NCI-H1436 (cell line): ENCODE measurements at regions not wholly inside any gene's neighbourhood (a gene's known extent, or its start where the extent isn't known, plus 50 kb on each side); places are given as distances from the start of the nearest gene placed in this dataset.
"Not testable (repeated sequence)": the region's sequence is repeated elsewhere in the genome, so short reads cannot be mapped to it uniquely, and the experiment has no call there.

ENCODE experiments used
- DNase-seq: peaks from one replicate; lab custom pipeline; 2025; lab: John Stamatoyannopoulos, UW

DNA sequence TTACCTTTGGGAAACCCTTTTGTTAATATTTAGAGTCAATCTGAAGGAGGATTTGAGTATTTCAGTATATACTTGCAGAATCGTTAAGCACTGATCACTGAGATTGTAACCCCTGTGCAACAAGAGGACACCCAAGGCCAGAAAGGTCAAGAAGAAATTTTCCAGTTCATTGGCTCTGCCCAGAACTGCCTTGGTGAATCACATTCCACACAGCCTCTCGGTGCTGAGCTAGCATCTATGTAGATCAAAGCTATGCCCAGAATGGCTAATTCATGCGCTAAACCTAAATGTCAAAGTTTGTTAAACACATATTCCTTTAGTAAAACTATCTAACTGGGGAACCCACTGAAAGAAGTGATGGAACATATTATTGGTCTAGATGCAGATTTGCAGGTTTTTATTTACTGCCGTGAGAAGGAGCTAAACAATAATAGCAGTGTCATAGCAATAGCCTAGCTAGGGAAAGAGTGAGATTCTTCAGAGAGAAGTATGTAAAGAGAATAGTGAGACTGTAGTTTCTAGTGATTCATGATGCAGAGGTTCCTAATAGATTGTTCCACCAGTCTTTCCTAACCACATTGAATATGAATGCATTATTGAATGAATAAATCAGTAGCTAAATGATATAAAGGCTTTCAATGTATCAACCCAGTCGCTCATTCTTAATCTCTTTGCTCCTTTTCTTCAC, 423.2 kb upstream of the CRIM1 start:
- DNase-seq: no peak

DNA sequence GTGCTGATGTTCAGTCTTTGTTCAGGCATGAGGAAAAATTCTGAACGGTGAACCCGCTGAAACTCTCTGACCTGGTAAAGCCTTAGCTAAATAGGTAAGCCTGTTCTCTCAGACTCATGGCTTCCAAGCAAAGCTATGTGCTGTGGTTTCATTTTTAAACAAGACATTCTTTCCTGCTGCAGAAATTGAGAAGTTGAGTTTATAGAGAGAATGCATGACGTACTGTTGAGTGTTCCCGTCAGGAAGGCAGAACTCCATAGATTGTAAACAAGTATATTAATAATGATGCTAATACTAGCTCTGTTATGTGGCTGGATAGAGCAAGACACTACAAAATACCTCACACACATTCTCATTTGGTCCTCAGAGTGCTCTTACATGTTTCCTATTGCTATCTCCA, 424.0 kb upstream of the CRIM1 start:
- no peak for DNase-seq

DNA sequence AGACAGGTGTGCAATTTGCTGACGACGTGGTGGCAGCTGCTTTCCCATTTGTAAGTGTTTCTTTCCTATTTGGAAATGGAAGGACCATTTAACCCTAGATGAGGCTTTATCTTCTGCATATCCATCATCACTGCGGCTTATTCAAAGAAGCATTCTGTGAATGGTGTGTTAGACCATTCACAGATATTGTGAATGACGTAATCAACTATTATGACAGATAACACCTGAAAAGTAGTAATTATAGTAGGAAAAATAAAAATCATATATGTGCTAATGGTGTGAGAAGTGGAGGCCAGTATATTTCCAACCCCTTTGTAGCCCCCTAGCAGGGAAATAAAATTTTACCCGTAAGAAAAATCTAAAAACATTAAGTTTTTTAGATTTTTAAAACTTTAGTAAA, 424.5 kb upstream of the CRIM1 start:
- no peak for DNase-seq

DNA sequence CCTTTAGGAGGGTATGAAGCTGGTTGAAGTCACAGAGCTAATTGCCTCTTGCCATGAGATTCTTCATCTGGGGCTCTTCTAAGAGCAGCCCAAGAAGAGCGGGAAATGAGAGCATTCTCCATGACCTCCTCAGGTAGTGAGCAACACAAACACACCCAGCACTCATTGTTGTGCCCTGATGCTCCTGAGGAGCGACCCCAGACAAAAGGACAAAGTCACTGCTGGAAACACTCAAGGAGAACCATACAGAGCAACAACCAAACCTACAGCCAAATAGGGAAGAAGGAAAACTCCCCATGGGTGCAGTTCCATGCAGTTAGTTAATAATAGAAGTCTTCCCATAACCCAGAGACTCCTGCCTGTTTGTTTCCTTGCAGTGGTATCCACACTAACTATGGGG, 426.0 kb upstream of the CRIM1 start:
- DNase-seq: no peak

DNA sequence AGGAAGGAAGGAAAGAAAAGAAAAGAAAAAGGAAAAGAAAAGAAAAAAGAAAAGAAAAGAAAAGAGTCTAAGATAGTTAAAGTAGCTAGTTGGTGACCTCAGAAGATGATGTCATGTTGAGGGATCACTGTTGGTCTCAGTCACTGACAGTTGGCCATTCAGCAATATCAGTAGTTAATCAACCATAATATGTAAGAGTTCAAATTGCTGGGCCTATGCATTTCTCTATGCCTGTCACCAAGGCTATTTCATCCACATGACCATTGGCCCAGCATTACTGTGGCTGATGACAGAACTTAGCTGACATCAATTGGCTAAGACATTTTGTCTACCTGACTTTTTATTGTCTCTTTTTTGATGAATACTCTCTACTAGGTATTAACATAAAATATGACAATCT, 435.5 kb upstream of the CRIM1 start:
- no peak for DNase-seq

DNA sequence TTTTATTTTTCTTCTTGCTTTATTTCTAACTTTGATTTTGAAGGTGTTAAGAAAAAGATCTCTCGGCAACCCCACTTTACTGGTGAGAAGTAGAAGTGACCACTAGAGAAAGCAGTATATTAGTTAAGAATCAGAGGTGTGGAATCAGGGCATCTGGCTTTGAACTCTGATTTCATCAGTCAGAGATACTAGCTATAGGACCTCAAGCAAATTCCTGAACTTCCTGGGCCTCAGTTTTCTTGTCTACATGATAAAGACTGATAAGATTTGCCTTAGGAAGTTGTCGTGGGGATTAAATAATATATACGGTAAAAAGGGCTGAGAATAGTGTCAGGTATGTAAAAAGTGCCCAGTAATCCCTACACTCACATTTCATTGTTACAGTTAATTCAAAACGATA, 440.3 kb upstream of the CRIM1 start:
- no peak for DNase-seq

DNA sequence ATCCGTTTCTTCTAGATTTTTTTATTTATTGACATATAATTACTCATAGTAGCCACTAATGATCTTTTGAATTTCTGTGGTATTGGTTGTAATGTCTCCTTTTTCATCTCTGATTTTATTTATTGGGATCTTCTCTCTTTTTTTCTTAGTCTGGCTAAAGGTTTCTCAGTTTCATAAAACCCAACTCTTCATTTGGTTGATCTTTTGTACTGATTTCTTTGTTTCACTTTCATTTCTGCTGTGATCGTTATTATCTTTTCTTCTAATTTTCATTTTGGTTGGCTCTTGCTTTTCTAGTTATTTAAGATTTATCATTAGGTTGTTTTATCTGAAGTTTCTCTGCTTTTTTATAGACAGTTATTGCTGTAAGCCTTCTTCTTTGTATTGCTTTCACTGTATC, 463.6 kb upstream of the CRIM1 start:
- DNase-seq: no peak

DNA sequence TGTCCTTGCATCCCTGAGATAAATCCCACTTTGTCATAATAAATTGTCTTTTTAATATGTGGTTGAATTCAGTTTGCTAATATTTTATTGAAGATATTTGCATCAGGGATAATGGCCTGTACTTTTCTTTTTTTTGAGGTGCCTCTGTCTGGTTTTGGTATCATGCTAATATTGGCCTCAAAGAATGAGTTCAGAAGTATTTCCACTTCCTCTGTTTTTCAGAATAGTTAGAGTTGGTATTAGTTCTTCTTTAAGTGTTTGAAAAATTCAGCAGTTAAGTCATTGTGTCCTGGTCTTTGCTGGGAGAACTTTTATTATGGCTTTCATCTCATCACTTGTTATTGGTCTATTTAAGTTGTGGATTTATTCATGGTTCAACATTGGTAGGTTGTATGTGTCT, 464.1 kb upstream of the CRIM1 start:
- no peak for DNase-seq

DNA sequence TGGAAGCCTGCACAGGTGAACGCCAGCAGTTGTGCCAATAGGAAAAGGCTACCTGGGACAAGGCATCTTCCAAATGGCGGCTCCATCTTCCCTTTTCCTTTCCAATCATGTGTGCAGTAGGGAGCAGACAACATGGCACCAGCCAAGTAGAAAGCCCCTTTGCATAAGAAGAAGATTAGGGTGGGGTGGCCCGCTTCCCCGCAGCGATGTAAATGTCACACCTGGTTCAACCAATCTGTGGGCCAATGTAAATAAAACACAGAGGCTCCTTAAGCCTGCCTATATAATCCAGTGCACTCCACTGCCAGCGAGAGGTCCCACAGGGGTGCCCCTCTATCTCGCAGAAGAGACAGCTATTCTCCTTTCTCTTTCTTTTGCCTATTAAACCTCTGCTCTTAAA, 468.4 kb upstream of the CRIM1 start:
- DNase-seq: no peak

DNA sequence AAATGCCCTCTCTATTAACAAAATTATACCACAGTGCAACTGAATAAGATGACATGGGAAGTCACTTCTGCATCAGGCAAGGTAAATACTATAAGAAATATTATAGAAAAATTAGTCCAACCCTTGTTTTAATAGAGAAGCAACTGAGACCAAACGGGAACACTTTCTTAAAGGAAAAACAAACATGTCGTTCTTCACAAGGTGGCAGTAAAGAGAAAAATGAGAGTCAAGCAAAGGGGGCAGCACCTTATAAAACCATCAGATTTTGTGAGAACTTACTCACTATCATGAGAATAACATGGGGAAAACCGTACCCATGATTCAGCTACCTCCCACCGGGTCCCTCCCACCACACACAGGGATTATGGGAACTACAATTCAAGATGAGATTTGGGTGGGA, 481.7 kb upstream of the CRIM1 start:
- DNase-seq: no peak

DNA sequence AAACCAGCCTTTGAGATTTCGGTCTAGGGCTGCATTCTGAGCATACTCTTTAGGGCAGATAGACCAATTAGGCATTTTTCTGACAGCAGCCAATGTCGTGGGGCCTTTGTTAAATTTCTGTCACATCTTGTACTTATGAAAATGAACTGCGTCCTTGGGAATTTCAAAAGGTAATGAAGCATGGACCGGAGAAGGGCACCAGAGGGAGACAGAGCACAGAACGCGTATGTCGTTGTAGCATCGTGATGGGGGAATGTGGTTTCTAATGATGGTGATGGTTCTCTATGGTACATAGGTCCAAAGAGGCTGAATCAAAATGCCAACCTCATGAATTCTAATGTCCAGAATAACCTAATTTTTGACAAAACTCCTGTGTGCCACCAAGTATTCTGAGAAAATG, 483.9 kb upstream of the CRIM1 start:
- no peak for DNase-seq

DNA sequence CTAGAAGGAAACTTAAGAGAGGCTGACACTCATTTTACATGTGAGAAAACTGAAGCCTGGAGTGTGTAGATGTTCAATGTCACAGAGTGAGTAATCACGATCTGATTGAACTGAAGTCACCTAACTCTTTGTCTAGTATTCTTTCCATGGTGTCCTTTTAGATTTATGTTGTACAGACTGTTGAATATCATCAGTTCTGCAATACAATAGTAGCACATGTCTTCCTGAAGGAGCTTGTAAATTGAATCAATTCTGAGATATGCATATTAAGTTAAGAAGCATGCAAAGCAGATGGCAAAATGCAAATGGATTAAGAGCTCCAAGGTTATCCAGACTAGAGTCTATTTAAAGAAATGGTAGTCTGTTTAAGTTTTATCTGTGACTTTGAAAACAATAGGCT, 484.9 kb upstream of the CRIM1 start:
- DNase-seq: no peak

DNA sequence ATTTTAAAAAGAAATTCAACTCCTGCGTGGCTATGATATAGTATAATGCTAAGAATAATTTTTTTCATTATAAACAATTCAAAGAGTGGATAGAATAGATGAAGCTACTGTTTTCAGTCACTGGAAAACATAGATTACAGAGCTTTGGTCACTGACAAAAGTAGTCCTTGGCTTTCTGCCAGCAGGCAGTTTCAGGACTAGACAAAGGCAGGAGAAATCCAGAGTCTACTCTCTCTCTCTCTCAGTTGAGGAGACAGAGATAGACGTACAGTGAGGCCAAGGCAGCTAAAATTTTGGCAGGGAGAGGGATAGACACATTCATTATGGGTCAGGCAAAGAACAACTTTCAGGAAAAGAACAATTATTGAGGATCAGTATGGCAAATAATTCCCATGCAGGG, 491.4 kb upstream of the CRIM1 start:
- no peak for DNase-seq

DNA sequence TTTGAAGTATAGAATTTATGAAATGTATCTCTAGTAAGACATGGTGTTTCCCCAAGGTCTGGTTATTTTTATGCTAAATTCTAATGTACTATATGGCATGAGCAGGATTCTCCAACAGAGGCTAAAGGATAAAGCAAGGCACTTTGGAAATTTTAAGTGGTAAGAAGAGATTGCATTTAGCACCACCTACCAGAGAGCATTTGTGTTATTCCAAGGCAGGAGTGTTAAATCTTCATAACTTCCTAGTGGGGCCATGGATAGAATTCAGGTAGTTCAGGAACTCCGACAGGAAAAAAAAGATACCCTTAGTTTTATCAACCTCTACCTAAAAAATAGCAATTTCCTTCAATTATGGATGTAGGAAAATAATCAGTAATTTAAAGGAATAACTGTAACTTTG, 497.4 kb upstream of the CRIM1 start:
- DNase-seq: no peak

DNA sequence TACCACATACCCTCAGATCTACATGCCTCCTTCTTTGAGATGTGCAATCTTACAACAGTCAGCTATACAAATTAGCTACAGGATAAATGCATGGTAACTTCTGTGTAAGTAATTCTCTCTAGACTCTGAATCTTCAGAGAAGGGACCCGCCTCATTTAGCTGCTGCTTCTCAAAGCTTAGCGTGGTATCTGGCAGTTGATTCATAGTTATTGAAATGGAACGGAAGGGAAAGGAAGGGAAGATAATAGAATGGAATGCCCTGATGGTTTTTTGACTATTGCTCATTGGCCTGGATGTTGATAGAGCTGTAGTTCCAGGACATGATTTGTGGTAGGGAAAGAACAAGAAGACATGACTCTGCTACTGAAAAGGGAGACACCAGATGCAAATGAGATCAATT, 498.1 kb upstream of the CRIM1 start:
- DNase-seq: no peak

DNA sequence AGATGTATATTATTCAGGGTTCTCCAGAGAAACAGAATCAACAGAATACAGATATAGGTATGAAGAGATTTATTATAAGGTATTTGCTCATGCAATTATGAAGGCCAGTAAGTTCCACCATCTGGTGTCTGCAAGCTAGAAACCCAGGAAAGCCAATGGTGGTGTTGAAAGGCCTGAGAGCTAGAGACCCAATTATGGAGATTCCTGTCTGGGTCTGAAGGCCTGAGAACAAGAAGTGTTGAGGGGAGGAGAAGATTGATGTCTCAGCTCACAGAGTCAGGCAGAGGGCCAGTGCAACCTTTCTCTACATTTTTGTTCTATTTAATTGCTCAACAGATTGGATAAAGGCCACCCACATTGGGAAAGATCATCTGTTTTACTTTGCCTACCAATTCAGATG, 524.2 kb upstream of the CRIM1 start:
- DNase-seq: no peak

DNA sequence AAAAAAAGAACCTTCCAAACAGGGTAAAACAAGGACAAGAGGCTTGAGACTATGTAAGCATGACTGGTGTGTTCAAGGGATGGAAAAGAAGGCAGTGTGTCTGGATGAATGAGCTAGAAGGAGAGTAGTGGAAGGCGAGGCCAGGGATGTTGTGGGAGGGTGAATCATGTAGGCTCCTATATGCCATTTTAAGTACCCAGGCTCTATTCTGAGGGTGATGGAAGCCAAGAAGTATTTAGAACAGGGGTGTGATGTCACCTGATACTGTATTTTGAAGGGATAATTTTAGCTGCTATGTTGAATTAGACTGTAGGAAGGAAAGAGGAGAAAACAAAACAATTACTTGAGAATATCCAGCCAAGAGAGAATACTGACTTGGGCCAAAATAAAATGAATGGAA, 524.7 kb upstream of the CRIM1 start:
- DNase-seq: no peak

DNA sequence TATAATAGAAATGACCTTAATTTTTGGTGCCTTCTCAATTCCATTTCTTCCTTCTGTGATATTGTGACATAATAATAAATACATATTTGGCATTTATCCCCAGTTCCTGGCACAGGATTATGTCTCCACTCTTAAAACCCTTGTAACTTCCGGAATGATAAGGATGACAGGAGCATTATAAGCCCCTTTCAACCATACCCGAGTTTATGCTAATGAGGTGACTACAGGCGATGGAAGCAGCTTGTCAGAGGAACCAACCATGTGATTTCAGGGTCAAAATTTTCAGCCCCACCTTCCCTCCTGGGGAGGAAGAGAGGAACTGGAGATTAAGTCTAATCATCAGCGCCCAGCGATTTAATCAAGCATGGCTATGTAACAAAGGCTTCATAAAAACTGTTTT, 528.5 kb upstream of the CRIM1 start:
- no peak for DNase-seq

DNA sequence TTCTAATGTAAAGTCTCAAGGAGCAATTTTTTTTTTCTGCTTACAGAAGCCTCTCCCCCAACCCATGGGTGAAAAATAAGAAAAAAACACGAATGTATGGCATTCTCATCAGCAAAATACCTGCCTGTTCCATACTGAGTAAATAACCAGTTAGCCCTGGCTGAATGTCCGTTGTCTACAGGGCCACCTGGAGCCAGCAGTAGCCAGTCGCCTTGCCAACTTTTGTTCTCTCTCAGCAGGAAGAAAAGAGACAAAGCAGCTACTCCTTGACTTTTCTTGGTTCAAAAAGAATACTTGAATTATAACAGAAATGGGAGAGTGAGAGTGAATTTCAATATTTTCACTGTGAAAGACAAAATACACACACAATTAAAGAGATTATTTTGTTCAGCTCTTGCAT, 532.9 kb upstream of the CRIM1 start:
- no peak for DNase-seq

DNA sequence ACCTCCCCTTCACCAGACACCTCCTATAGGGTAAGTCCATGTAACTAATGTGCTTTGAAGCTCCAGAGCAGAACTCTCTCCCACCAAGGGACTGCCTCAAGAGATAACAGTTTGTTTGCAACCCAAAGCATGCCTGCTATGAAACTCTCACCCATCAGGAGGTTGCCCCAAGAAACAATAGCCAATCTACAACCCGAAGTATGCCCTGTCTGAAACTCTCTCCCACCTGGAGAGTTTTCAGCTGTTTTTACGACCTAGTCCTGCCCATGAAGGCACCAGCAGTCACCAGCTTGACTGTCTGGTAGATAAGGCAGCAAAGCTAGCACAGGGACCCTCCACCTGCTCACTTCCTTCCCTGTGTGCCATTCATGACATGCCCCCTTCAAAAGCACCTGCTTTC, 533.9 kb upstream of the CRIM1 start:
- DNase-seq: no peak

DNA sequence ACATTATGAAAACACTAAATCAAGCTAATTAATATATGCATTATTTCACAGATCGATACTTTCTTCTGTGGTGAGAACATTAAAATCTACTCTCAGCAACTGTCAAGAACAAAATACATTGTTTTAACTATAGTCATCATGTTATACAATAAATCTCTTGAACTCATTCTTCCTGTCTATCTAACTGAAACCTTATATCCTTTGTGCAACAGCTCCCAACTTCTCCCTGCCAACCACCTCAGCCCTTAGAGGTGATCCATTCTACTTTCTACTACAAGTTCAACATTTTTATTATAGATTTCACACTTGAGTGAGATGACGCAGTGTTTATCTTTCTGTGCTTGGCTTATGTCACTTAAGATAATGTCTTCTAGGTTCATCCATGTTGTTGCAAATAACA, 535.2 kb upstream of the CRIM1 start:
- DNase-seq: no peak

DNA sequence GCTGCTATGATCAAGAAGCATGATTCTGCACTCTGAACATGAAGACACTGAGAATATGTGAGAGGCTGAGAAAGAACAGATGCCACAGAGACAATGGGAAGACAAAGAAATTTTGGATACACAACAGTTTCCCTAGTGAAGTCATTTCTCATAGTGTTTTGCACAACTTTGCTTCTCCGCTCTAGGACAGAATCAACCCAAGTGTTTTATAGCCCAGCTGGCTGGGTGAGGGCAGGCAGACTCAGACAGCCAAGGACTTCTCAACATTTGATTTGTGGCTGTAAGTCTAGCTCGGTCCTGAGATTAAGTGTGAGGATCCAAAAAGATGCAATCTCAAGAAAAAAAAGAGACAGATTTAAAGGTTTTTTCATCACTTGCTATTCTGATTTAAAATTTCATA, 536.5 kb upstream of the CRIM1 start:
- DNase-seq: no peak

DNA sequence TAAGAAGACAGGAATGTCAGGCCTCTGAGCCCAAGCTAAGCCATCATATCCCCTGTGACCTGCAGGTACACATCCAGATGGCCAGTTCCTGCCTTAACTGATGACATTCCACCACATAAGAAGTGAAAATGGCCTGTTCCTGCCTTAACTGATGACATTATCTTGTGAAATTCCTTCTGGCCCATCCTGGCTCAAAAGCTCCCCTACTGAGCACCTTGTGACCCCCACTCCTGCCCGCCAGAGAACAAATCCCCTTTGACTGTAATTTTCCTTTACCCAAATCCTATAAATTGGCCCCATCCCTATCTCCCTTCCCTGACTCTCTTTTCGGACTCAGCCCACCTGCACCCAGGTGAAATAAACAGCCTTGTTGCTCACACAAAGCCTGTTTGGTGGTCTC, 537.2 kb upstream of the CRIM1 start:
- DNase-seq: not testable (repeated sequence)

DNA sequence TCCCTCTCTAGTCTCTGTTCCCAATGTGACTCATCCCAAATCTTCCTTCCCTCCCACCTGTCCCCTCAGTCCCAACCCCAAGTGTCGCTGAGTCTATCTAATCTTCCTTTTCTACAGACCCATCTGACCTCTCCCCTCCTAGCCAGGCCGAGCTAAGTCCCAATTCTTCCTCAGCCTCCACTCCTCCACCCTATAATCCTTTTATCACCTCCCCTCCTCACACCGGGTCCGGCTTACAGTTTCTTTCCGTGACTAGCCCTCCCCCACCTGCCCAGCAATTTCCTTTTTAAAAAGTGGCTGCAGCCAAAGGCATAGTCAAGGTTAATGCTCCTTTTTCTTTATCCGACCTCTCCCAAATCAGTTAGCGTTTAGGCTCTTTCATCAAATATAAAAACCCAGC, 541.0 kb upstream of the CRIM1 start:
- DNase-seq: not testable (repeated sequence)

DNA sequence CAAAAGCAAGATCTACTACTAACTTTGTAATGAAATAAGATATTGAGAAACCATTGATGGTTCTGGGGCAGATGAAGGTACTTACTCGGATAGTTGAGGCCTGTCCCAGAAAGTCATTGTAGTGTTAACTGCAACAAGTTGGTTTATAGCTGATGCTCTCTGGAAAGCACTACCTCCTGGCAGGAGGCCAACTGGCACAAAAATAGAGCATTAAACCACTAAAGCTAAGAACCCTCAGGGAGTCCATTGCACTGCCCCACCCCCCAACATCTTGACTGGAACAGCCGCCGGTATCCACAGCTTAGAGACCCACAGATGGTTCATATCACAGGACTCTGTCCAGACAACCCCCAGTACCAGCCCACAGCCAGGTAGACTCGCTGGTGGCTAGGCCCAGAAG, 552.5 kb upstream of the CRIM1 start:
- DNase-seq: no peak
